SK-N-SH treated with all-trans-retinoic acid at 6 μM for 48 hours (cell line): ENCODE measurements at regions not wholly inside any gene's neighbourhood (a gene's known extent, or its start where the extent isn't known, plus 50 kb on each side); places are given as distances from the start of the nearest gene placed in this dataset.

Source experiments
- ARNTL ChIP-seq: fragments of 450-650 bp; formaldehyde crosslinking; IDR thresholded peaks from 2 replicates; pipeline ENCODE4 v1.5.0; 2020; ENCODE audit warnings: low read depth, mild to moderate bottlenecking, moderate library complexity, borderline replicate concordance
- CSDC2 ChIP-seq: fragments of 250-450 bp; sonication (Bioruptor Pico); IDR thresholded peaks from 2 replicates; pipeline ENCODE4 v1.5.0; 2020; ENCODE audit warnings: mild to moderate bottlenecking, moderate library complexity
- GLIS3 ChIP-seq: fragments of 250-450 bp; sonication (Bioruptor Pico); IDR thresholded peaks from 2 replicates; pipeline ENCODE4 v1.5.0; 2020; ENCODE audit warnings: mild to moderate bottlenecking, moderate library complexity
- OSR1 ChIP-seq: fragments of 250-450 bp; sonication (Bioruptor Pico); IDR thresholded peaks from 2 replicates; pipeline ENCODE4 v1.8.0; 2022; ENCODE audit warnings: moderate library complexity, mild to moderate bottlenecking, inconsistent platforms
- RARB ChIP-seq: fragments of 250-450 bp; sonication (Bioruptor Pico); IDR thresholded peaks from 2 replicates; pipeline ENCODE4 v1.8.0; 2021; ENCODE audit warnings: mild to moderate bottlenecking, moderate library complexity
- TOX ChIP-seq: fragments of 250-450 bp; sonication (Bioruptor Pico); IDR thresholded peaks from 2 replicates; pipeline ENCODE4 v1.8.0; 2021; ENCODE audit warnings: mild to moderate bottlenecking, moderate library complexity, borderline replicate concordance
- ZFP3 ChIP-seq: fragments of 250-450 bp; sonication (Bioruptor Pico); IDR thresholded peaks from 2 replicates; pipeline ENCODE4 v1.5.0; 2020; ENCODE audit warnings: mild to moderate bottlenecking, moderate library complexity
- ZFP30 ChIP-seq: fragments of 450-650 bp; formaldehyde crosslinking; IDR thresholded peaks from 2 replicates; pipeline ENCODE4 v1.5.0; 2022; ENCODE audit warnings: mild to moderate bottlenecking, moderate library complexity
- TF ChIP-seq, protein P1 (sequence below): fragments of 250-450 bp; sonication (Bioruptor Pico); IDR thresholded peaks from 2 replicates; pipeline ENCODE4 v1.8.0; 2020; ENCODE audit warnings: mild to moderate bottlenecking, moderate library complexity, borderline replicate concordance
- TF ChIP-seq, protein P2 (sequence below): fragments of 250-450 bp; sonication (Bioruptor Pico); IDR thresholded peaks from 2 replicates; pipeline ENCODE4 v1.8.0; 2021; ENCODE audit warnings: low read depth, mild to moderate bottlenecking, moderate library complexity, borderline replicate concordance

DNA sequence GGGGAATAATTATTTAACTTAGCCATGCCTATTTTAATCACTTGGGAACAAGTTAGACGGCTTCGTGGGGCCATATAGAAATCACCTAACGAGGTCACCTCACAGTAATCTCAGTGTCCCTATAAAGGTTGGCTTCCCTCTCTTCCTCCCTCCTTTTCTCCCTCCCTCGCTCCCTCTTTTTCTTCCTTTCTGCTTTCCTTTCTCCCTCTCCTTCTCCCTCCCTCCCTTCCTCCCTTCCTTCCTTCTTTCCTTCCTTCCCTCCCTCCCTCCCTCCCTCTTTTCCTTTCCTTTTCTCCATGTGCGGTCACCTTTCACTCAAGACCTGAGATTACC, 206.1 kb upstream of the DPH6 start:
- TF ChIP-seq RARB (CRISPR knock-in tag) = no peak
- TF ChIP-seq CSDC2 (CRISPR knock-in tag) = no peak
- no peak for TF ChIP-seq ZFP3 (CRISPR knock-in tag)
- TF ChIP-seq, protein P1, sequence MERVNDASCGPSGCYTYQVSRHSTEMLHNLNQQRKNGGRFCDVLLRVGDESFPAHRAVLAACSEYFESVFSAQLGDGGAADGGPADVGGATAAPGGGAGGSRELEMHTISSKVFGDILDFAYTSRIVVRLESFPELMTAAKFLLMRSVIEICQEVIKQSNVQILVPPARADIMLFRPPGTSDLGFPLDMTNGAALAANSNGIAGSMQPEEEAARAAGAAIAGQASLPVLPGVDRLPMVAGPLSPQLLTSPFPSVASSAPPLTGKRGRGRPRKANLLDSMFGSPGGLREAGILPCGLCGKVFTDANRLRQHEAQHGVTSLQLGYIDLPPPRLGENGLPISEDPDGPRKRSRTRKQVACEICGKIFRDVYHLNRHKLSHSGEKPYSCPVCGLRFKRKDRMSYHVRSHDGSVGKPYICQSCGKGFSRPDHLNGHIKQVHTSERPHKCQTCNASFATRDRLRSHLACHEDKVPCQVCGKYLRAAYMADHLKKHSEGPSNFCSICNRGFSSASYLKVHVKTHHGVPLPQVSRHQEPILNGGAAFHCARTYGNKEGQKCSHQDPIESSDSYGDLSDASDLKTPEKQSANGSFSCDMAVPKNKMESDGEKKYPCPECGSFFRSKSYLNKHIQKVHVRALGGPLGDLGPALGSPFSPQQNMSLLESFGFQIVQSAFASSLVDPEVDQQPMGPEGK (CRISPR knock-in tag) = no peak
- TF ChIP-seq ARNTL (CRISPR knock-in tag) = no peak
- TF ChIP-seq ZFP30 (CRISPR knock-in tag) = no peak
- TF ChIP-seq GLIS3 (CRISPR knock-in tag) = no peak
- no peak for TF ChIP-seq TOX
- TF ChIP-seq OSR1 (CRISPR knock-in tag) = no peak
- TF ChIP-seq, protein P2, sequence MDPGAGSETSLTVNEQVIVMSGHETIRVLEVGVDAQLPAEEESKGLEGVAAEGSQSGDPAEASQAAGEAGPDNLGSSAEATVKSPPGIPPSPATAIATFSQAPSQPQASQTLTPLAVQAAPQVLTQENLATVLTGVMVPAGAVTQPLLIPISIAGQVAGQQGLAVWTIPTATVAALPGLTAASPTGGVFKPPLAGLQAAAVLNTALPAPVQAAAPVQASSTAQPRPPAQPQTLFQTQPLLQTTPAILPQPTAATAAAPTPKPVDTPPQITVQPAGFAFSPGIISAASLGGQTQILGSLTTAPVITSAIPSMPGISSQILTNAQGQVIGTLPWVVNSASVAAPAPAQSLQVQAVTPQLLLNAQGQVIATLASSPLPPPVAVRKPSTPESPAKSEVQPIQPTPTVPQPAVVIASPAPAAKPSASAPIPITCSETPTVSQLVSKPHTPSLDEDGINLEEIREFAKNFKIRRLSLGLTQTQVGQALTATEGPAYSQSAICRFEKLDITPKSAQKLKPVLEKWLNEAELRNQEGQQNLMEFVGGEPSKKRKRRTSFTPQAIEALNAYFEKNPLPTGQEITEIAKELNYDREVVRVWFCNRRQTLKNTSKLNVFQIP (CRISPR knock-in tag) = no peak
